ENCODE measurements at regions not wholly inside any gene's neighbourhood (a gene's known extent, or its start where the extent isn't known, plus 50 kb on each side); places are given as distances from the start of the nearest gene placed in this dataset.

DNA sequence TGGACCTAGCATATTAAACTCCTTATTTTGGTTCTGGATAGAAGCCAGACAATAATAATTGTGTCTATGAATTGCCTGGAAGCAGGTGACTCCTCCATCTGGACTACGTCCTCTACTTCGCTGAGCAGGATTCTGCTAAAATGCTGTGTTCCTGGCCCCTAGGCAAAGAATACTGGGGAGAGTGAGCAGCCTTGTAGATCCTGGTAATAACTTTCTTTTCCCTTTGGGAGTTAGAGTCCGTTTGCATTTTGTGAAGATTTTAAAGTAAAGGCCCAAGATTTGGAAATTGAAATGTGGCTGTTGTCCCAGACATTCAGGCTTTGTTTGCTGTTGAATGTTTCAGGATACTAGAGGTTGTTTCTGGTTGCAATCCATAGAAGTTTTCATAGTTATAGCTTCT, 511.9 kb upstream of the KLF12 start:
- no peak for DNase-seq

DNA sequence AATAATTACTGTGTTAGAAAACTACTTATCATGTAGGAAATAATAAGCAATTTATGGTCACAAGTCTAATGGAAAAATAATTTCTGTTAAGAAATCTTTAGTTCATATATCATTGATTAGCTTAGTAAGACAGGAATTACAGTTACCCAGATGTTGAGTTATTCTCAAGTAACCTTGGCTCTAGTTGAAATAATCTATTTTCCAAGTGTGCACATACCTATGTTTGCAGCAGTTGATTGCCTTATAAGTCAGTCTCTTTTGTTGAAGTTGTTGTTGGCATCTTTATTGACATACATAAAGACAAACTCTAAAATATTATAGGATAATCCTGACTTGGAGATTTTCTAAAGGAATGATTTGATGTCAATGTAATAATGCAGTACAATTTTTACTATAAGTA, 511.4 kb upstream of the KLF12 start:
- no peak for DNase-seq

DNA sequence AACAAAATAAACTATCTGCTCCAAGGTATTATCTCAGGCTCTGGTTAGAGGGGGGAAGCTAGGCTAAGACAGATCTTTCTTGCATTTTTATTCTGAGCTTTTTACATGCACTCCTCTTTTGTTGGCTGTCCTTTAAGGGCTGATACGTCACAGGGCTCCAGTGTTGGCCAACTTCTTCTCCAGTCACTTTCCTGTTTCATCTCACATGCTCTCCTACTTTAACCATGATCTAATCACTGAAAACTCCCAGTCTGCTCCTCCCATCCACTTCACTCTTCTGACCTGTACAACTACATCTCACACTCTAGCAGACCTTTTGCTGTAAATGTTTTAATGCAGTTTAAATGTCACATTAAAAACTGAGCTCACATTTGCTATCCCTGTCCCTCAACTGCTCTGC, 510.0 kb upstream of the KLF12 start:
- DNase-seq, result no peak

DNA sequence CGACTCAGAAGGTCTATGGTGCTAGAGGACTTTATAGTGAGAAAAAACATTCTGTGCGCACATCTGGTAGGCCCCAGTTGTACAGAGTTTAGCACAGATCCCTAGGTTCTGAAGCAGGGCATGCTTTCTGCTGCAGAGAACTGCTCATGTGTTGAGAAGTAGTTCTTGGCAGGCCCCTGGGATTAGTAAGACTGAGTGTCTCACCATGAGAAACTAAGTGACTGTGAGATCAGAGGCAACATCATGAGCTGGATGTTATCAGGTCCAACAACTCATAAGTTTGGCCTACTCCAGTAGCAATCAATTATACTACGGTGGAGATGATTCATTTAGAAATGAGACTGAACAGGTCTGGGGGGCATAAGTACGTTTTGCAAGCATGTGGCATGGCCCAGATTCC, 507.4 kb upstream of the KLF12 start:
- DNase-seq, result no peak

DNA sequence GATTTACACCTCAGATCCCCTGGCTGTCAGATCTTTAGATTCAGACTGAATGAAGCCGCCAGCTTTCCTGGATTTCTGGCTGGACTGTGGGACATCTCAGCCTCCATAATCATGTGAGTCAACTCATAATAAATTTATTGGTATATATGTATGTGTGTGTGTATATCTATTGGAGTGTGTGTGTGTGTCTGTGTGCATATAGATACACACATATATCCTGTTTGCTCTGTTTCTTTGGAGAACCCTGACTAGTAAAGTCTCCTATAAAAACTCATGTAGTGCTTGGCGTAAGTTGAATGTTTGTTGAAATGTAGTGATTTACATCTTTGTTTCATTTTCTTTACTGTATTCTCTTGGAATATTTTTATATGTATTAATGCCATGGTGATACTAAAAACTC, 499.5 kb upstream of the KLF12 start:
- DNase-seq, result no peak

DNA sequence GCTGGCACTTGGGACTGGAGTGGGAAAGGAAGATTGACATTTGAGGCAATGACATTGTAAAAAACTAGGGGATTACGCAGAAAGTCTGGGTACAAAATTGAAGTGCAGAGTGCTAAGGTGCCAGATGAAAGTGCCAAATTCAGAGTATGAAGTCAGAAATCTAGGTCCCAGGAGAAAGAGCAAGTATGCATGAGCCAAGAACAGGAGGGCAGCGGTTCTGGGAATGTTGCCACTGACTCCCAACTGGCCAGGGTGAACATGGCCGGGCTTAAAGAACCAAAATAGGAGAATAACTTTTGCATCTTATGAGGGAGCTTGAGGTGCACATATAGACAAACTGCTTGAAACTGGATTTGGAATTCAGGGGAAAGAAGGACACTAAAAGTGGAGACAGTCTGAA, 495.8 kb upstream of the KLF12 start:
- no peak for DNase-seq

DNA sequence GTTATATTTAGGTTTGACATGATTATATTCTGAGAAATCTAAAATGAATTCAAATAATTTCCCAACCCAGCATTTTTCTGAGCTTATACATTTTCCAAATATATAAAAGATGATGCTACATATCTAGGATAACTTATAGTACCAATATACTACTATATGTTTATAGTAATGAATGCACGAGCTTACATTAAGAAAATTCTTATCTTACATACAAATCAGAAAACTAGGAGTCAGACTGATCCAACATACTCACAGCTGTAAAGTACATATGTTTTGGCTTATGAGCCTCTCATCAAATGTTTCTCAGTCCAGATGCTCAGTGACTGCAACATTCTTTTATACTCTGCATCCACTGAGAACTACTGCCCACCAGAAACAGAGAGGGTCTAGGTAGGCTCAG, 491.3 kb upstream of the KLF12 start:
- DNase-seq, result no peak

DNA sequence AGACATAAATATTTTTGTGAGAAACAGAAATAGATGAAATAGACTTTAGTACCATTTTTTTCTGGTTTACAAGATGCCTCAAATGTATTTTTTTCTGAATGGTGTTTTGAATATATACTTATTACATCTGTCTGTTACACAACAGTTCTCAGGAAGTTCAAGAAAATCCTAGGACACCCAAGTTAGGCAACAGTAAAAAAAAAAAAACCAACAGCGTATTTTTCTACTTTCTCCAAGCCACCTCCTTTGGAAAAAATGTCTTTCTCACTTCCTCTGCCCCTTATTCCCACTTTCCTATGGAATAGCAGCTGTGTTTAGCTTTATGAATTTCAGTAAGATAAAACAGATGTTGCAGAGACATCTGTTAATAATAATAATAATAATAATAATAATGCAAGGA, 489.6 kb upstream of the KLF12 start:
- DNase-seq, result no peak

DNA sequence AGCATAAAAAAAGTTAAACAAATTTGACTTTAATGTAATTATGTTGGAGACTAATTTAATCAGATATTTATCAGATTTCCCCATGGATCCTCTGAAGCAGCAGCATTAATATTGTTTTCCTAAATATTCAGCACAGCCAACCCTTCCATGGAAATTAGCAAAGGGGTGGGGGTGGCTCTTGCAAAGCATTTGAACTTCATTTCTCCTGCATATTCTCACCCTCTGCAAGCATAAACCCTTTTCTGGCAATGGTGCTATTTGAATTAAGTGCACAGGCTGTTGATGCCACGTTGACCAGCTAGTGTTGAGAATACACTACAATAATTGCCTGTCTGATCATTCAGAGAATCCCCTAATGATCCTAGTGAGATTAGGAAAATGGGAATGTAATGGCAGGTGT, 488.1 kb upstream of the KLF12 start:
- DNase-seq, result no peak

DNA sequence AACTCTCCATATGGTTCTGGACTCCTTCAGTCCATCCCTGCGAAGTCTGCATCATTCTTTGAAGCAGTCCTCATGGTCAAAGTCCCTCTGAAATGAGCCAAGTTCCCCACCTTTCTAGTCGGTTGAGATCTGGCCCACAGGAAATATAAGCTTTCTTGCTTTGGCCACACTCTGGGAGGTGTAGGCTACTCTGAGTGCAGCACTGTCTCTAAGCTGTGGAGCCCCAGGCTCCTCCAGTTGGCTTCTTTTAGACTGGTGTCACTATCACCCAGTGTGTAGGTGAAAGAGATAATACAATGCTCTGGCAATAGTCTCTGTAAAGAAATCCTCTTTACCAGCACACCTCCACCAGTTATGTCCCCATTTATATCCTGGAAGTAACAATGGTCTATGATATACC, 486.5 kb upstream of the KLF12 start:
- DNase-seq, result no peak

DNA sequence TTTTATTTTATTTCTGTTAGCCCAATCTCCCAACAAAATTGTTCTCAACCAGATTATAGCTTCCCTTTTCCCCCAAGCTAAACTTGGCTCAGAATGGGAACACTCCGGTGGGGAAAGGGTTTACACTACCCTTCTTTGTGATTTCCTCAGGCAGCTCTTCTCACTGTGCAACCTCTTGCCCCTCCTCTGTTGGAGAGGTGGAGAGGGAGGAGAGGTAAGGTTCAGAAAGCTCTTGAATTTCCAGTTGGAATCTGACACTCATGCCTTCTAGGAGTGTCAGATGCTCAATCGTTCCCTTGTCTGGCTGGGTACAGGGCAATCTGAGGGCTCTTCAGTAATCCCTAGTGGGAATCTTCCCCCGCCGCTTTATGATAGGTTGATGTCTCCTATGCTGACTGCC, 486.1 kb upstream of the KLF12 start:
- no peak for DNase-seq

DNA sequence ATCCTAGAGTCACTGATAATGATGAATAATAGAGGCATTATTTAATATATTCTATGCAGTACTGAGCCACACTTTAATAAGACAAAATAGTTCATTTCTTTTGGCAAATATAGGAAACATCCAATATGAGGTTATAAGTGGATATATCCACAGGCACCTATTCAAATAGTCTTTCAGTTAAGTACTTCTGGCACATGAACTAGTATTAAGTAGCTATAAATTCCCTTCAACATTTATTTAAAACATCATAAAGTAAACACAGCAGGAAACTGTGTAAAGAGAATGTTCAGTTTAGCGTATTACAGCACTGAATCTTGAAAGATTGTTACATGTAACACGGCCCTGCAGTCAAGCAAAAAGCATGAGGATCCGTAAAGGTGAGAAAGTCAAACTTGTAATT, 463.3 kb upstream of the KLF12 start:
- DNase-seq, result no peak

DNA sequence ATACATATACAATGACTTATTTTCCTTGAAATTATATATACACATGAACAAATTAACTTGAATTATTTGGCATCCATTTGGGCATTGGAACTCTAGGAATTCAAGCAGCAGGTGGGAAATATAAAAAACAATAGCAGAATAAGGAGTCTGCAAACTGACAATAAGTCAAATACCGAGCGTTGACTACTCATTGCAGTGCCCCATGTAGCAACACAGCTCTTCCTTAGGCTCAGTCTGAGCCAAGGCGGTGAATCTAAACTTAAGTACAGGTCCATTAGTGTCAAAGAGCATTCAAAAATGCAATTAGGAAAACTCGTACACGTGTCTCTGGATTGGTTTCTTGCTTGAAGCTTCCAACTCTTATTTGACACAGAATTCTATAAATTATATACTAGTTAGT, 462.5 kb upstream of the KLF12 start:
- DNase-seq, result no peak

DNA sequence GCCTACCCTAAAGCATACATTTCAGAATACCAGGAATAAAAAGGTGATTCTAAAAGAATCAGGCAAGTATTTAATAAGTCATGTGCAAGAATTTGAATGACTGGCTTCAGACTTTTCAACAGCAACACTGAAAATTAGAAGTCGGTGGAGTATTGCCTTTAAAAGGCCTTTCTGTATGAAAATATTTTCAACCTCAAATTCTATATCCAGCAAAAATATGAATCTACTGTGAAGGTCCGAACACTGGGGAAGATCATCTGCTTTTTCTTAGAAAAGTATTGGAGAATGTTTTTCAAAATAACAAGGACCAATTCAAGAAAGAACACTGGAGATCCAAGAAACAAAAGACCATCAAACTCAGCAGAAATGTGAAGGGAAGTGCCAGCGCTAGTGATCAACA, 459.5 kb upstream of the KLF12 start:
- no peak for DNase-seq

DNA sequence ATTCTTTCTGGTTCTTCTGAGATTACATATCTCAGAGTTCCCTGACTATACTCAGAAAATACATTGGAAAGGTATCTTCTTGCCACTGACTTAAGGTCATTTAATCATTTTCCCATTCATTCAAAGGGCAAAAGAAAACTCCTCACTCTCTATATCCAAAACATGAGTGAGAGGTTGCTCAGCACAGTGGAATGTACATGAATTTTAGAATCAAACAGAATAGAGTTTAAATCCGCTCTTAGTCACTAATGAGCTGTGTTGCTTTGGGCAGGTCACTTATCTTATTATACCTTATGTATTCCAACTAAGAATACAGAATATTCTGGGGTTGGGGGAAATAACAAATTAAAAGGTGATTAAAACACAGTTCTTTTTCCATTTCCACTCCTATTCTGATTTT, 452.6 kb upstream of the KLF12 start:
- no peak for DNase-seq

DNA sequence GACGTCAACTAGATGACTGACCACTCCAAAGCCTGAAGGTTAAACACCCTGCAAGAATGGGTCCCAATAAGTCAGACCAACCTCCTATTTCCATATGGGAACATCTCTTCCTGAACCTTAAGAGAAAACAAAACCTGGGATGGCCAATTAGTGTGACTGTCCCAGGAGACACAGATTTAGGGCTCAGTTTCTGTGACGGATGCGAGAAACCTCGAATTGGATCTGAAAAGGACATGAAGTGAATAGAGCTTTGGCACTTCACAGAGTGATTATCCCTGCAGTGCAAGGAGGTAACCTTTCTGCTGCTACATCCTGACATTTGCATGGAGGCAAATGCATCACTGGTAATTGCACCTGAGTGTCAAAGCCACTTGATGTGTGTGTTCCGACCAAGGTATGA, 442.2 kb upstream of the KLF12 start:
- no peak for DNase-seq

DNA sequence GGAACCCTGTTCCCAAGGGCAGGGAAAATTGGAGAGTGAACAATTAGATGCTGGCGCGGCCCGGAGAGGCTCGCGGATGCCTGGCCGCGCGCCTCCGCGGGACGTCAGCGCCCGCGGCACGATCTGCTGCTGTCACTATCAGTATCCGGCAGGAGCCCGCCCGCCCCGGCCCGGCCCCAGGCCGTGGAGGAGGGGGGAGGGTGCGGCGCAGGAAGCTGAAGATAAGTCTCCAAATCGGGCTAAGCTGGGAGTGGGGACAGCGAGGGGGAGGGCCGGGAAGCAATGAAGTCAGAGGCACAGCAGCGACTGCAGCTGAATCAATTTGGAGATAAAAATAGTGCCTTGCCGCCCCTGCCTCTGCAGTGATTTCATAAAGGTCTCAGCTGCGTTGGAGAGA, 441.5 kb upstream of the KLF12 start:
- DNase-seq, result peak; percentile 21

DNA sequence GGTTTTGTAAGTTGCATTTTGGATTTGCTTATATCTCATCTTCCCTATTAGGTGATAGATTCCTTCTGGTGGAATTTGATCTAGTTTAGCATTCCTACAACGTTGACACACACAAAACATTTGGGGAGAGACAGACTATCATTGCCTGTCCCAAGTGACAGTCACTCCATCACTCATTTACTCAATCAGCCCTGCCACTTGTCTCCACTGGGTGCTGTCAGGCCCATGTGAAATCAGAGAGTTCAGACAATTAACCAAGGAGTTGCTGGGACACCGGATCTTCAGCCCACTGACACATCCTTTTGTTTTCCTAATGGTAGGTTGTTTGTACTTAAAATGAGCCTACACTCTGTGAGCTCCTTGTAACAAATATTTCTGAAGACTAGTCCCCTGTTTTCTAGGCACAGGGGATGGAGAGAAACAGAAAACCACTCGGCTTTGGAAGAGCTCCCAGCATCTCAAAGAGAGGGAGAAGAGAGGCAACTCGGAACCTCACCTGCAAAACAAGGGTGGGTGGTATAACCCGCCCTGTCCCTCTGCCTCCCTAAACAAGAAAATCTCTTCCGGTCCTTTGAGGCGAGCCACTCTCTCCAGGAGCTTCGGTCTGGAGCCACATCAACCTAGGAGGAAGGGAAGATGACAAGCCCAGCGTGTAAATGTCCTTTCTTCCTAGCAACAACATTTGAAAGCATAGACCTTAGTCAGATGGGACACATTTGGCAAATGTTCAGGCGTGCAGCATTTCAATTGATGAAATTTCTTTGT, 440.9 kb upstream of the KLF12 start:
- no peak for DNase-seq

DNA sequence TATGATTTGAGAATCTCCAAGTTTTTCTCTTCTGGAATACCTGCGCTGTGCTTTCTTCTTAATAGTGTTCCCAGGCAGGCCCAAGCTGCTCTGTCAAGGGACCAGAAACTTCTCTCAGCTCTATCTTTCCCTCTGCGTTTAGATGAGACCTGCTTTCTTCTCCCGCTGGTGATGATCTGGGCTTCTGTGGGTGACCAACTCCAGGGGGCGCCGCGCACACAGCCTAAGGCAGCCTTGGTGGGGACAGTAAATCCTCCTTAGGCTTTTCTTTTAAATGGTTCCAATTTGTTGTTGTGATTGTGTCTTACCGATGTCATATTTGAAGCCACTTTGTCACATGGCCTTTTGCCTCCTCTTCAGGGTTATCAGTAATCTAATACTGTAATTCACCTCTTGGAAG, 439.4 kb upstream of the KLF12 start:
- no peak for DNase-seq

DNA sequence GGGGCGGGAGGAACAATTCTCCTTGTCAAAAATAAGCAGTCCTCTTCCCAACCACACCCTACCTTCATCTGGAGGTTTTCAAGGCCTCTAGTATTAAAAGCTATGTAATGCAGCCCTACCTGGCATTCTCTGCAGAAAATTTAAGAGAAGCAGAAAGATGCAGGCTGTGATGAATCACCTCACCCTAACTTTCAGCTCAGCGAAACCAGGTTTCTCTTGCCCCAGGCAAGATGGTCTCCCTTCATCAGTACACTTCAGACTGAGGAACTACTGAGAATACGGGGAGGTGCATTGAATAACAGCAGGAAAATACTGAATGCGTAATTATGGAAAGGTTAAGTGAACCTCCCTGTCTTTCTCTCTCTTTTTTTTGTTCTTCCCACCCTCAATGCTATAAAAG, 437.6 kb upstream of the KLF12 start:
- DNase-seq, result no peak

DNA sequence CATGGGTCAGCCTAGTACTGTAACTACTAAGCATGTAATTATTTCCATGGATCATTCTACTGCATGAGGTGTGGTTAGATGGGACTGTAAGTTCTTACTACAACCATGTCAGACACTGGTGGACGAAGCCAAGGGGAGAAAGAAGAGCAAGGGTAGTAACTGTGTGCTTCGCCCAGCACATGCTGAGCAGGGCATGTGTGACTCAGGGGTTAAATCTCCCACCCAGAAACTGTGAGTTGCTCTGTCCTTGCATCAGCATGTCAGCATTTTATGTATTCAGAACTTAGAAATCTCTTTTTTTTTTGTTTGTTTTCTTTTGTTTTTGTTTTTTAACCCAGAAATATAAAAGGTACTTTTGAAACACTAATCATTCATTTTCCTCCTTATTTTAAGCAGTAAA, 436.6 kb upstream of the KLF12 start:
- no peak for DNase-seq

DNA sequence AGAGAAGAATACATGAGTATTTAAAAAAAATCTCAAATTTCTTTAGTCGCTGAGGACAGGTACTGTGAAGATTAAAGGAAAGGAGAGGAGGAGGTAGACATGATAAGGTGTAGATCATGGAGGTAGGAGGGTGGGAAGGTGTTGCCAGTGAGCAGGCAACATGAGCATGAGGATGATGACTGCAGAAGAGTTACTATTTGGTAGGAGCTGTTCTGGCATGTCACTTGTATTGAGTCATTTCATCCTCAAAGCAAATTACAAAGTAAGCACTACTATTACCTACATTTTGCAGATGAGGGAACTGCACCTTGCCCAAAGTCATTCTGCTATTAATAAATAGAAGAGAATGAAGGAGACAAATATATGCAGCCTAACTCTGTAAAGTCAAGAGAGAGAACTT, 435.8 kb upstream of the KLF12 start:
- DNase-seq, result no peak

DNA sequence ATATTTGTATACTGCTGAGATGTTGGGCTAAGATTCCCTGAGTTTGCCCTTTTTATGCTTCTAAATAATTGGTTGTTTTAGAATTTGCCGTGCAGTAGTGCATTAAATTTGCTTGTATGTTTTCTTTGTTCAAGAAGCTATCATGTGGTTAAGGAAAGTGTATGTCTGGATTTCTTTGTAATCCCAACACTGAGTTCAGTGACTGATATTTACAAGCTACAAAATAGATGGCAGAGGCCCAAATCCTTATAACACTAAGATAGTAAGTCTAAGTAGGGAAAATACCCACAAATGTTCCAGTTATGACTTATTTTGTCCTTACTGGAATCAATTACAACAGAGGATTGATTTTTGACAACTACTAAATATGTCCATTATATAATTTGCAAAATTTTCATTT, 435.0 kb upstream of the KLF12 start:
- no peak for DNase-seq

DNA sequence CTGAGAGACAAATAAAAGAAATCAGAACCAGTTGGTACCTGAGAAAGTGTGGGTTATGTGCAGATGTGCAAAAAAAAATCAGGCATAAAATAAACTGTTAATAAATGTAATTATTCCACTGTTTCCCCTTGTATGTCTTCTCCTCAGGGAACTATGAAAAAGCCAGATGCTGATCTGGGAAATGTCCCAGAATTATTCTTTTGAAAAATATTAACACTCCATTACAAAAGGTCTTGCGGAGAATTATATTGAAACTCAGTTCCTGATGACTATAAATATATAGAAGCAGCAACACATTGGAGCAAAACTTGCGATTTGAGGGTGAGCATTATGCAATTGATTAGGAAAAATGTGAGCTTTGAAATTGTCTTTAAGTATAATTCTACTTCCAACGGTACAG, 433.3 kb upstream of the KLF12 start:
- DNase-seq, result no peak

DNA sequence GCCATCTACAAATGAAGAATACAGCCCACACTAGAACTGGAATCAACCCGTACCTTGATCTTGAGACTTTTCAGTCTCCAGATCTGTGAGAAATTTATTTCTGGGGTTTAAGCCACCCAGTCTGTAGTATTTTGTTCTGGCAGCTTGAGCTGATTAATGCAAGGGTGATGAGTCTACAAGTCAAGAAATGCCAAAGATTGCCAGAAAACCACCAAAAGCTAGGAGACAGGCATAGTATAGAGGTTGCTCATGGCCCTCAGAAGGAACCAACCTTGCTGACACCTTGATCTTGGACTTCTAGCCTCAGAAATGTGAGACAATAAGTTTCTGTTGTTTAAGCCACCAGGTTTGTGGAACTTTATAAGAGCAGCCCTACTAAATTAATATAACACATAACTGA, 428.2 kb upstream of the KLF12 start:
- DNase-seq, result no peak

DNA sequence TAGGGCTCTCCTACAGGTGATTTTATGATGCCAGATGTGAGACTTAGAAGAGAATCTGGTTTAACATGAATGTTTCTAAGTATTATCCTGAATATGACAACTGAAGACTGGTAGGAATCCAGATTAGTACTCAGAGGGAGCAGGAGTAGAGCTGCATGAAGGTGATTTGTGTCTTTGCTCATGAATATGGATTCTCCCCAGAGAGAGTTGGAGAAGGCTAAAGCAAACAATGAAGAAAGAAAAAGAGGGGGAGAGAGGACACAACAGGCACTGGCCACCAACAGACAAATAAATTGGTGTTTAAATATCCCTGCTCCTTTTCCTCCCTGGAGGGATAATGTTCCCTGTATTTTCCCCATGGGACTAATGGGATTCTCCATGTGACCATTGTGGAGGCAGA, 427.0 kb upstream of the KLF12 start:
- DNase-seq, result no peak
